ENCODE measurements at regions not wholly inside any gene's neighbourhood (a gene's known extent, or its start where the extent isn't known, plus 50 kb on each side); places are given as distances from the start of the nearest gene placed in this dataset.

GRCh38 chr5:68722357-68722756 lies 371.5 kb upstream of the SLC30A5 start:
- TF ChIP-seq POLR2A (IDR thresholded peaks at IDR 0.05; ENCODE audit: borderline replicate concordance, extremely low read depth, insufficient read depth, insufficient read length), result no peak
- TF ChIP-seq CEBPB (IDR thresholded peaks at IDR 0.05; ENCODE audit: low read depth), result no peak
- no peak for TF ChIP-seq REST (IDR thresholded peaks at IDR 0.05; ENCODE audit: low read depth)
- TF ChIP-seq, protein P1, sequence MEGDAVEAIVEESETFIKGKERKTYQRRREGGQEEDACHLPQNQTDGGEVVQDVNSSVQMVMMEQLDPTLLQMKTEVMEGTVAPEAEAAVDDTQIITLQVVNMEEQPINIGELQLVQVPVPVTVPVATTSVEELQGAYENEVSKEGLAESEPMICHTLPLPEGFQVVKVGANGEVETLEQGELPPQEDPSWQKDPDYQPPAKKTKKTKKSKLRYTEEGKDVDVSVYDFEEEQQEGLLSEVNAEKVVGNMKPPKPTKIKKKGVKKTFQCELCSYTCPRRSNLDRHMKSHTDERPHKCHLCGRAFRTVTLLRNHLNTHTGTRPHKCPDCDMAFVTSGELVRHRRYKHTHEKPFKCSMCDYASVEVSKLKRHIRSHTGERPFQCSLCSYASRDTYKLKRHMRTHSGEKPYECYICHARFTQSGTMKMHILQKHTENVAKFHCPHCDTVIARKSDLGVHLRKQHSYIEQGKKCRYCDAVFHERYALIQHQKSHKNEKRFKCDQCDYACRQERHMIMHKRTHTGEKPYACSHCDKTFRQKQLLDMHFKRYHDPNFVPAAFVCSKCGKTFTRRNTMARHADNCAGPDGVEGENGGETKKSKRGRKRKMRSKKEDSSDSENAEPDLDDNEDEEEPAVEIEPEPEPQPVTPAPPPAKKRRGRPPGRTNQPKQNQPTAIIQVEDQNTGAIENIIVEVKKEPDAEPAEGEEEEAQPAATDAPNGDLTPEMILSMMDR (IDR thresholded peaks at IDR 0.05 in 2 of 3, conservative IDR thresholded peaks at IDR 0.05 in 1 of 3; ENCODE audit: borderline replicate concordance in 1 of 3, insufficient read depth in 1 of 3, low read depth in 2 of 3, low read length in 2 of 3), result no peak
- no peak for TF ChIP-seq EZH2phosphoT487 (IDR thresholded peaks at IDR 0.05; ENCODE audit: borderline replicate concordance)

Measured in HCT116 (cell line).